Progenitor cell of endocrine pancreas (in vitro differentiated cells): ENCODE measurements at regions not wholly inside any gene's neighbourhood (a gene's known extent, or its start where the extent isn't known, plus 50 kb on each side); places are given as distances from the start of the nearest gene placed in this dataset.
"Not testable (repeated sequence)": the region's sequence is repeated elsewhere in the genome, so short reads cannot be mapped to it uniquely, and the experiment has no call there.

Experiments
- DNase-seq: peaks from one replicate; pipeline ENCODE4 v3.0.0; 2021; ENCODE audit warnings: low spot score; ENCODE audit not compliant: unreplicated experiment
- H3K27ac Mint-ChIP-seq: 2 replicates; pipeline ENCODE4 v1.8.0; 2021; ENCODE audit warnings: mild to moderate bottlenecking, moderate library complexity, mixed read lengths
- H3K27me3 Mint-ChIP-seq: 2 replicates; pipeline ENCODE4 v1.8.0; 2021; ENCODE audit warnings: mixed read lengths
- H3K36me3 Mint-ChIP-seq: 2 replicates; pipeline ENCODE4 v1.8.0; 2022; ENCODE audit warnings: mixed read lengths; ENCODE audit not compliant: insufficient read depth
- H3K4me1 Mint-ChIP-seq: 2 replicates; pipeline ENCODE4 v1.8.0; 2021; ENCODE audit warnings: low read depth, mixed read lengths
- H3K4me3 Mint-ChIP-seq: 2 replicates; pipeline ENCODE4 v1.8.0; 2021; ENCODE audit warnings: low read depth, mild to moderate bottlenecking, moderate library complexity, mixed read lengths
- H3K9me3 Mint-ChIP-seq: 2 replicates; pipeline ENCODE4 v1.8.0; 2021; ENCODE audit warnings: low read depth, mixed read lengths
- TF ChIP-seq, protein P1 (sequence below): fragments of 200-600 bp; sonication (generic); IDR thresholded peaks from one replicate; pipeline ENCODE4 v1.5.0; 2021; ENCODE audit warnings: antibody characterized with exemption, mild to moderate bottlenecking; ENCODE audit not compliant: unreplicated experiment

DNA sequence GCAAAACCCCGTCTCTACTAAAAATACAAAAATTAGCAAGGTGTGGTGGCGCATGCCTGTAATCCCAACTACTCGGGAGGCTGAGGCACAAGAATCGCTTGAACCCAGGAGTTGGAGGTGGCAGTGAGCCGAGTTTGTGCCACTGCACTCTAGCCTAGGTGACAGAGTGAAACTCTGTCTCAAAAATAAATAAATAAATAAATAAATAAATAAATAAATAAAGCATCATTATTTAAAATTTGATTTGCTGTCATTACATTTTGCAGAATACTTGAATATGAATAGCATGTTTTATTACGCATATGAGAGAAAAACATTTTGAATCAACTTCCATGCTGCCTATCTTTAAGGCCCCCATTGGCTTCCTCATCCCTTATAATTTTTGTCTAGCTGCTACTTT lies 53.4 kb upstream of the MED14 start:
- not testable (repeated sequence) for H3K4me1 Mint-ChIP-seq, DNase-seq, H3K27ac Mint-ChIP-seq, H3K27me3 Mint-ChIP-seq, H3K4me3 Mint-ChIP-seq, H3K36me3 Mint-ChIP-seq
- peaks cover 18% of the 10 kb centered on the region for H3K9me3 Mint-ChIP-seq

GRCh38 chrX:40792433-40792832 lies 57.1 kb upstream of the MED14 start:
- TF ChIP-seq, protein P1, sequence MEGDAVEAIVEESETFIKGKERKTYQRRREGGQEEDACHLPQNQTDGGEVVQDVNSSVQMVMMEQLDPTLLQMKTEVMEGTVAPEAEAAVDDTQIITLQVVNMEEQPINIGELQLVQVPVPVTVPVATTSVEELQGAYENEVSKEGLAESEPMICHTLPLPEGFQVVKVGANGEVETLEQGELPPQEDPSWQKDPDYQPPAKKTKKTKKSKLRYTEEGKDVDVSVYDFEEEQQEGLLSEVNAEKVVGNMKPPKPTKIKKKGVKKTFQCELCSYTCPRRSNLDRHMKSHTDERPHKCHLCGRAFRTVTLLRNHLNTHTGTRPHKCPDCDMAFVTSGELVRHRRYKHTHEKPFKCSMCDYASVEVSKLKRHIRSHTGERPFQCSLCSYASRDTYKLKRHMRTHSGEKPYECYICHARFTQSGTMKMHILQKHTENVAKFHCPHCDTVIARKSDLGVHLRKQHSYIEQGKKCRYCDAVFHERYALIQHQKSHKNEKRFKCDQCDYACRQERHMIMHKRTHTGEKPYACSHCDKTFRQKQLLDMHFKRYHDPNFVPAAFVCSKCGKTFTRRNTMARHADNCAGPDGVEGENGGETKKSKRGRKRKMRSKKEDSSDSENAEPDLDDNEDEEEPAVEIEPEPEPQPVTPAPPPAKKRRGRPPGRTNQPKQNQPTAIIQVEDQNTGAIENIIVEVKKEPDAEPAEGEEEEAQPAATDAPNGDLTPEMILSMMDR, result no peak
- H3K4me1 Mint-ChIP-seq, result peaks cover 1% of the 10 kb centered on the region
- no peak overlapping the region for H3K27ac Mint-ChIP-seq
- no peak overlapping the region for H3K4me3 Mint-ChIP-seq
- DNase-seq, result no peak
- H3K27me3 Mint-ChIP-seq, result no peaks in the 10 kb centered on the region
- peaks cover 33% of the 10 kb centered on the region for H3K9me3 Mint-ChIP-seq
- no peaks in the 10 kb centered on the region for H3K36me3 Mint-ChIP-seq

GRCh38 chrX:40794829-40795130 lies 59.4 kb upstream of the MED14 start:
- not testable (repeated sequence) for H3K4me3 Mint-ChIP-seq, H3K27ac Mint-ChIP-seq, H3K4me1 Mint-ChIP-seq, DNase-seq, H3K36me3 Mint-ChIP-seq, H3K27me3 Mint-ChIP-seq
- peaks cover 43% of the 10 kb centered on the region for H3K9me3 Mint-ChIP-seq

GRCh38 chrX:40799745-40800144 lies 64.4 kb upstream of the MED14 start:
- H3K36me3 Mint-ChIP-seq, H3K4me1 Mint-ChIP-seq, DNase-seq, H3K27ac Mint-ChIP-seq, H3K27me3 Mint-ChIP-seq, H3K4me3 Mint-ChIP-seq: not testable (repeated sequence)
- peaks cover 38% of the 10 kb centered on the region for H3K9me3 Mint-ChIP-seq

DNA sequence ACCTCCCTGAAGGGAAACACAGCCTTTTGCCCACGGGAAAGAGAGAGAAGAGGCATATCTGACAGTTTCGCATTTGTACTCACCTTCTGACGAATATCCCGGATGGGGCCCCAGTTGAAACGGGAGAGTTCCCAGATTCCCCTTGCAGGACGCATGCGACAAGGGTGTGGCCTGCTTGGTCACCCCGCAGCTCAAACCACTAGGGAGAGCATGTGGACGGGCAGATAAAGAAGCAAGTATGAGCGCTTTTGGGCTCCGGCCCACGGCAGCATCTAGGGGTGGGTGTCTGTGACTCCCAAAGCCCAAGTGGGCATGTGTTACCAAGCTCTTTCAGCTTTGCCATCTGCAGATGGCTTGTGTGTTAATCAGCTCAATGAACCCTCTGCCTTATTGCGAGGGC lies 70.1 kb upstream of the MED14 start:
- DNase-seq, result no peak
- TF ChIP-seq, protein P1, result no peak
- no peak overlapping the region for H3K4me3 Mint-ChIP-seq
- H3K27me3 Mint-ChIP-seq, result no peaks in the 10 kb centered on the region
- no peaks in the 10 kb centered on the region for H3K4me1 Mint-ChIP-seq
- no peaks in the 10 kb centered on the region for H3K36me3 Mint-ChIP-seq
- peaks cover 3% of the 10 kb centered on the region for H3K9me3 Mint-ChIP-seq
- no peak overlapping the region for H3K27ac Mint-ChIP-seq

GRCh38 chrX:40806513-40807220 lies 71.3 kb upstream of the MED14 start:
- Mint-ChIP-seq H3K36me3 (no peaks in the 10 kb centered on the region), H3K9me3 (peaks cover 8% of the 10 kb centered on the region), H3K27me3 (no peaks in the 10 kb centered on the region), H3K4me3 (no peak overlapping the region), H3K4me1 (no peaks in the 10 kb centered on the region), H3K27ac (no peak overlapping the region)
- DNase-seq, result no peak
- TF ChIP-seq, protein P1, result no peak

GRCh38 chrX:40807384-40807783 lies 72.0 kb upstream of the MED14 start:
- Mint-ChIP-seq H3K4me1 (no peaks in the 10 kb centered on the region), H3K36me3 (no peaks in the 10 kb centered on the region), H3K27me3 (no peaks in the 10 kb centered on the region), H3K27ac (no peak overlapping the region), H3K4me3 (no peak overlapping the region), H3K9me3 (peaks cover 8% of the 10 kb centered on the region)
- DNase-seq, result no peak
- TF ChIP-seq, protein P1, result no peak
